CMK (cell line): ENCODE measurements at regions not wholly inside any gene's neighbourhood (a gene's known extent, or its start where the extent isn't known, plus 50 kb on each side); places are given as distances from the start of the nearest gene placed in this dataset.

Source experiments
- DNase-seq: peaks from one replicate; pipeline ENCODE4 v3.0.0-alpha.2; 2010; ENCODE audit warnings: low read depth

DNA sequence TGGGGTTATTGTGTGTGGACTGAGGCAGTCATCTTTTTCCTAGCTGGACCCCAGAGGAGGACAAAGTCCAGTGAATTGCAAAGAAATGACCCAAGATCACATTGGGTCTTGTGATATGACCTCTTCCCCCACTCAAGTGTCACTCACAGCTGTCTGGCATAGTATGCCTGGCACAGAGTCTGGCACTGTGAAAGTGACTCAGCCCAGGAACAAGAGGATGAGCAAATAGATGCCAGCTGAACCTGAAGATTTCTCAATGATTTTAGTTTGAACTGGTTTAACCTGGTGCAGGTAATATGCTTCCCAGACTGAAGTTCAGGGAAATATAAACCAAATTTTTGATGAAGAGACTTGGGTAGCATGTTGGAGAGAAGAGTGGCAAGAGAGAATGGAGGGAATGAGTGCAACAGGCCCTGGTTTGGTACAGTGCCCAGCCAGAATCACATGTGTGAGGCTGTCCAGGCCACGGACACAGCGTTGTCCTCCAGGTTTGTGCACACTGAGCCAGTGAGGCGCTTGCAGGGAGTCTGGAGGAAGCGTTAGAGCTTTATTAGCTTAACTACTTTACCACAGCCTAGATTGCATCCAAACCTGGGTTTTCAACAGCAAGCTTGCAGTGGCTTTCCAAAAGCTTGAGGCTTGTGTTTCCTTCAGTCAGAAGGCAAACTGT is 332.9 kb downstream of the NUAK1 start:
- no peak for DNase-seq

DNA sequence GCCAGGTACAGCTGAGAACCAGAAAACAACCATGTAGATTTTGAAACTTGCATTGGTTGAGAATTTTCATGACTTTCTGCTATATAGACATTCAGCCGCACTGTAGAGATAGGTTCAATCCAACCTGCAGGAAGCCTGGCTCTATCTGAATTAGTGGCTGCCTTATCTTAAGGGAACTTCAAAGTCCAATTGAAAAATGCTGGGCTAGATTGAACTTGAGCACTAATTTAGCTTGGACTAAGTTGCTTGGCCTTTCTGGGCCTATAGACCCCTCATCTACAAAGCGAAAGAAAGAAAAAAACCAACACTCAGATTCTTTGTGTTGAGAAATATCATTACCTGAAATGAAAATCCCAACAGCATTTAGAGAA is 332.4 kb downstream of the NUAK1 start:
- DNase-seq, result no peak

DNA sequence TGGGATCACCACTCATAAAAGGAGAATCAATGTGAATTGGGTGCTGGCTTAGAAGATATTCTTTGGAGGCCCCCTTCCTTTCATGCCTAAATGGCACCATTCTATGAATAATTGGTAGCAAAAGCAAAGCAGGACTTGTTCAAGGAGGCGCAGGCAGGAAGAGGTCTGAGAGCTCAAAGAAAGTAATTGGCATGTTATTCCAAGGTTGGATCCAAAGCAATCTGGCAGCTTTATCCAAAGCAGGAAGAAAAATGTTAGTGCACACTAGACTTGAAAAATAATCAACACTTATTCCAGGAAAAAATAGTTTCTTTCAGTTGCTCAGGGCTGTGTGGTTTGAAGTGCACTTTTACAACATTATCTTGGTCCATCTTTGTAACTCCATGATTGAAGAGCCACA is 326.4 kb downstream of the NUAK1 start:
- no peak for DNase-seq

DNA sequence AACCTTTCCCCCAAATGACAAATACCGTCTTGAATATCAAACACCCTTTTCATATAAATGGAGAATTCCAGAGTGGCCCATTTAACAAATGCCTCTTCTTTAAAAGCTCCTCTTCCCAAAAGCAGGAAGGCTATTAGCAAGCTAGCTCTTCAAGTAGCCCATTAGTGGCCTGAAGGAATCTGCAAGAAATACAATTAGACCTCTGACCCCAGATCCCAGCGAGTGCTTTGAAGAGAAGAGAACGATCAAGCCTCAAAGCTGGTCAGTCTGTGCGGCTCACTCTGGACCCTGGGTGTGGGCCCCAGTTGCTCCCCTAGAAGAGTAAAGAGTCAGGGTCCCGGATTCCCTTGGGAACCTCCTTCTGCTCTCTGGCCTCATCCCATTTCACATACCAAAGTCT is 325.6 kb downstream of the NUAK1 start:
- no peak for DNase-seq

DNA sequence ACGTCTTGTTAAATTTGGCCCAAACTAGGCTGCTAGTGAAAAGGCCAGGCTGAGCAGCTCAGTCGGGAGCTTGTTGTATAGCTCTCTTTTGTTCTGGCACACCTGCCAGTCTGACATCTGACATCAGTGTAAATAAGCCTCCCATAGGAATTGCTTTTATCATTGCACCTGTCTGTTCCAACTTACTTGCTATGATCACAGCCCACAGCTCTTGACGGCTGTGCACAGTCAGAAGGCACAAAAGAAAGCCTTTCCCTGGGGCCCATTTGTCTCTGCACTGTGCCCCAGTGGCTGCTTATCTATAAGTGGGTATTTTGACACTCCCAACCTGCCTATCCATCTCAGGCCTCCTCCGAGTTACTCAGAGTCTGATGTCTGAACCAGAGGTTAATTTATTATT is 324.5 kb downstream of the NUAK1 start:
- DNase-seq, result no peak

DNA sequence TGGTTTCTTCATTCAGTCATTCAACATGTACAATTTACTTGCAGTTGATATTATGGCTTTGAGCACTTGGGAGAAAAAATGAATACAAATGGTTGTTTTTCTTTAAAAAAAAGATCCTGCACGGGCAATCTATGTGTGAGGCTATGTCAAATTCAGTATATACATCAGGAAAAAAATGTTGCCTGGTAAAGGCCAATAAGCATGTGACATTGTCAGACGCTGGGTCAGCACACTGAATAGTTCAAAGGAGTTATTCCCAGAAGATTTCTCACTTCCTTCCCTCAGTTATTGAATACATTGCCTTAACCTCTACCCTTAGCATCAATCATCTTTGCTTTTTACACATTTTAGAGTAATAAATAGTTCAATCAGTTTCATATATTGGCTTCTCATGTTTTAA is 319.2 kb downstream of the NUAK1 start:
- no peak for DNase-seq

DNA sequence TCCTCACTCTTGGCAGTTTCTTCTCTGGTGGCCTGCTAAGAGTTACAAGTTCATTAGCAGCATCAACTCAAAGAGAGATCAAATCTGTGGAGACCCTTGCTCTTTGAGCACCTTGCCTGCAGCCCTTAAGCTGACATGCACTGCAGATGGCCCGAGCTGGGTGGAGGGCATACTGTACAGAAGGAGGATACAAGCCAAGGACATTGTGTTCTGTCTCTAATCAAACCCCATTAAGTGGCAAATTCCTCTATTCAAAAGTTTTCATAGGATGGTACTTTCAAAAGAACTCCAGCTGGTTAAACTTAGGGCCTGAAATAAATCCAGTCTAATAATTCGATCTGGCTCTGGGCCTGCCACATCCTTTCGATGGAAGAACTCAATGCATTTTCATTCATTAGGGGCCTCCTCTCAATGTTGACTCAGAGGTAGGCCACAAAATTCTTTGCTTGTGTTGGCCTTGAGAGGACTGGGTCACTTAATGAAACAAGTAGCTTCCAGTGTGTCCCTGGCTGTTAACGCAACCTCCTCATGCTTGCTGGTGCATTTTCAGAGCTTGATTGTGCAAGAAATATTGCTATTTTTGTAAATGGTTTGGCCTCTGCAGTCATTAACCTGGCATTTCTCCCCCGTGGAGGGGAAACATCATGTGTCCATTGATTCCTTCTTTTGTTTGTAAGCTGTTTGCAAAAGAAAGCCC is 318.2 kb downstream of the NUAK1 start:
- no peak for DNase-seq

DNA sequence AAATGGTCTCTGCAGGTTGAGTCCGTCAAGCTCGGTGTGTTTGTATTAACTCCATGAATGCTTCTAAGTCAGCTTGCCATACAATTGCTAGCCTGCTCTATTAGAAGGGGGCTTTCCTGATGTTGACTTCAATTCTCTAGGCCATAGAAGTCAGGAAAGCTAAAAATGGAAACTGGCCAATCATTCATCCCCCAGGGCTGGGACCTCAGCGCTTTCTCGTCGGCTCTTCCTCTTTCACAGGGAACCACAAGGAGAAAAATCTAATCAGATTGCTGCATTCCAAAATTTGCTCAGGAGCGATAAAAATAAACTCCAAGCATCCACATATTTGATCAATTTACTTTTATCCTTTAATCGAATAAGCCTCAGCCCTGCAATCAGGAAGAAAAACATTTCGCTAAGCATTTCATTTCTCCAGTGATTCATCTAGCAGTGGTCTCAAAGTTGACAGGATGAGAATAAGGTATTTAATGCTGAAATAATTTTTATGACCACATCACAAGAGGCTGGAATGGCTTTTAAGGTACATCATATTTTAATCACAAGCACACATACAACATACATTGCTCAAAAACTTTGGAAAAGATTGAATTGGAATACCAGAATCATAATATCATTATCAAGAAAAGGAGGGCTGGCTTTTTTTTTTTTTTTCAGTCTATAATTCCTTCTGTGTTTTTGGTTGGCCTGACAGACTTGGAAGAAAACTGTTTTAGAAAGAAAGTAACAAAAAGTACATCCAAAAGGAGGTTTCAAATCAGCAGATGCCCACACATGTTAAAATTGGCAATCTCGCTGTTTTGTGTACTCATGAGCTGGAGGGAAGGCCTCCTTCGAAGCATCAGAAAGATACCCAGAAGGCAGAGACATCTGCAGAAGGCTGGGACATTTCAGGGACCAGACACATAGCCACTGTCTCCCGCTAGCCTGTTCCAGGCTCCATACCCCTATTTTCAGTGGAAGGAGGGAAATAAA is 316.3 kb downstream of the NUAK1 start:
- DNase-seq, result no peak

DNA sequence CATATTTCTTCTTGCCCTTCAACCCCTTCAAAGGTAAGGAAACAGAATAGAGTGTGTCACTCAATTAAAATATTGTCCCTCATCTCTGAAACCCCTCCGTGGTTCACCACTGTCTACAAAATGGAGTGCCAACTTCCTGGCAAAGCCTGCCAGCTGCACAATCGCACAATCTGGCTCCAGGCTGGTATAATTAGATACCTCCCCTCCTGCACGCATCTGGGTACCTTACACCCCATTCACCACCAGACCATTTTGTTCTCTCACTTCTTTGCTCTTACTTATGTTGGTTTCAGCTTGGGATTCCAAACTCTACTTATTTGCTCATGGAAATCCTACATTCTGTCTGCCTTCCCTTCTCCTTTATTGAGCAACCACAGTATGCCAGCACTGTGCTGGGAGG is 314.9 kb downstream of the NUAK1 start:
- DNase-seq, result no peak

DNA sequence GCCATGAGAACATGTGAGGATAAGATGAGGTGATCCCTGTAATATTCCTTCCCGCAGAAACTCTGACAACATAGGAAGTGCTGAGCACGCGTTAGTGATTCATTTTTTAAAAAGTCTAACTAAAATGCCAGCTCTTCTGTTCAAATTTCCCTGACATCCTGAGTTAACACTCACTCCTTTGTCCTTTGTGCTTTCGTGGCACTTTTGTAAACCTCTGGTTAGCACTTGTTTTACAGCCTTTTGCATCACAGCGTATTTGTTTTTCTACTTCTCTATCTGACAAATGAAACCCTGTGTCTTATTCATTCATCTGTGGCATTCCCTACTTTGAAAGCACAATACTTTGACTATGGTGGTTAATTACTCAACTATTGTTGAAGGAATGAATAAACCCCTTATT is 313.6 kb downstream of the NUAK1 start:
- no peak for DNase-seq

DNA sequence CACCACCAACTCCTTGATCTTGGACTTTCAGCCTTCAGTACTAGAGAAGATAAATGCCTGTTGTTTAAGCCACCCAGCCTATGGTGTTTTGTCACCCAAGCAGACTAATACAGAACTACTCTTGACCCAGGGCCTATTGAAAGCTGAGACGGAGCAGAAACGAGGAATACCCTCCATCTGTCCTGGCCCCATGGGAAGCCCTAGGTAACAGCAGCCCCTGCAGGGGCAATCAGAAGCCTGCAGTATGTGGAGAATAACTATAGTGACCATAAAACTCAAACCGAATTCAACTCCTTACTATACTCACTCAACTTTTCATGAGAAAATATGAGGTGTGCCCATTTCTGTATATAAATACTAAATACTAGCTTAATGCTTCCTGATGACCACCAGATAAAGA is 307.4 kb downstream of the NUAK1 start:
- no peak for DNase-seq

DNA sequence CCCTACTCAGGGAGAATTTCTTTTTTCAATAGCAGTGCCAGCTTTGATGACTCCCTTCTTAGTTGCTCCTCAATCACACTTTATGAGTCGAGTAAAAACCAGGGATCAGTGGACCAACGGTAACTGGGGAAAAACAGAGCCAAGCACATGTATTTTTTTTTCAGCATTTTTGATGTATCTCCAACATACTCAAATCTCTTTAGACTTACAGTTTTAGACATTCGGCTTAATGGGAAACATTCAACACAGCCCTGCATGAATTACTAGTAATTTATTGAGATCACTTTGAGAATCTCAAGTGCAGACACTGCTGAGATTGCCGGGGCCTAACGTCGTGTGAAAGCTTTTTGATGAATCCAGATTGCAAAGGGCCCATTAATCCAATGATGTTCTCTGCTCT is 306.7 kb downstream of the NUAK1 start:
- no peak for DNase-seq

DNA sequence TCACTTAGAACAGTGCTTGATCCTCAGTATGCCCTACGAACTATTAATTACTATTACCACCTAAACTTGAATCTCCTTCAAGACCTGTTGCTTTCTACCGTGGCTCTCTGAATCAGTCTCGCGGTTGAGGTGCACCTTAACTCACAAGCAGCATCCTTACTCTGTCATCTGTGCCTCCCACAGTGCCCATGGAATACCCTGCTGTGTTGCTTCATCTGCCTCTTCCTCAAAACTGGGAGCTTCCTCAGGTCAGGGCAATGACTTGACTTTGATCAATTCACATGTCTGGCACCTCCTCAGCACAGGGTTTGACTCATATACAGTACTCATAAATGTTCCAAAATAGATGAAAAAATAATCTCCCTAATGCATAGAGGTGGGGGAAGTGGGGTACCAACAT is 305.9 kb downstream of the NUAK1 start:
- DNase-seq, result no peak

DNA sequence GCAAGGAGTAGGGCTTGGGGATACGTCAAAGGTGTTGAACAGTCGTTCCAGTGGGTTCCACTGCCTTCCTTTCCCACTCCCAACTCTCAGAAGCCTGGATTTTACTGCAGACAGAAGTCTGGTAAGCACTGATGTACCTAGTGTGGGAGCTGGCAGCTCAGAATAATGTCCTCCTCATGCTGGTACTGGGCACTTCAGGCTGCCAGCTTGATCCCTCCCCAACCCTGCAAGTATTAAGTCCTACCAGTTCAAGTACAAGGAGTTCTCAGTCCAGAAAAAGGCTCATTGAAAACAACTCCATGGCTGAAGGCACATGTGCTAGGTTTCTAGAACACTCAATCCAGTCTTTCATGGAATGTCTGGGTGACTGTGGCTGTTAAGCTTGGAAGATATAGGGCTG is 304.3 kb downstream of the NUAK1 start:
- DNase-seq, result no peak

DNA sequence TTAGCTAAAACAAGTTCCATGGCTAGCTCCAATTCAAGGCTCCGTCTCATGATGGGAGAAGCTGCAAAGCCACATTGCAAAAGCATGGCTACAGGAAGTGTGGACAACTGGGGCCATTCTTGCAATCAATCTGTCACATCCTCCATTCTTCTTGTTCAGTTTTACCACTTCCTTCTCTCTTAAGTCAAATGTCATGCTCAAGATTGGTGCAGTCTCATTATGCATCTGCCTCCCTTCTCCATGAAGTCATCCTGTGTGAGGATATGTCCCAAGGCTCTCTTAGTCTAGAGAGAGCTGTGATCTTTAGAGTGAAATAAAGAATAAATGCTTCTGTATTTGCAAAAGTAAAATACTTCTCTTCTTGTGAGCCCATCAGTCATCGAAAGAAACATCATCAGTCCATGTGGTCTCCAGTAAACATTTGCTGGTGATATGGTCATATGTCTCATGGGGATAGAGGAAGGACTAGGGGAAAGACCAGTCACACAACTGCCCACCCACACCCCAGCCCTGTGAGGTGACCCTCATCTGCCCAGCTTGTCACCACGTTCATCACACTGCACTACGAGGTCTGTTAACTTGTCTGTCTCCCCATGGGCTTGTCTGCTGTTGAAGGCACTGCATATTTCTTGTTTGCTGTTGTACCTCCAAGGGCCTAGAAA is 303.0 kb downstream of the NUAK1 start:
- no peak for DNase-seq

DNA sequence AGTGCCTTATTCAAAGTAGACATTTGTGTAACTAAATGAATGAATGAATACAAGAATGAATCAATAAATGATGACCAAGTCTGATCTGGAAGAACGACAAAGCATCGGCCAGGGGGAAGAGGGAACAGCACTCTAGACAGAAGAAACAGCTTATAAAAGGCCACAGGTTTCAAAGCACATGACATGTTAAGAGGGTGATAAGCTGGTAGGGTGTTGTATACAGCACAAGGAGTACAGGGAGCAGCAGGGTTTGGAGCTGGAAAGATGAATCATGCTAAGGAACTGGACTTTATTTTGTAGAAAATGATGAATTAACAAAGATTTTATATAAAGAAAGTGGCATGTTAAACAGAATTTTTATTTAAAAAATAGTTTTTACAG is 302.5 kb downstream of the NUAK1 start:
- no peak for DNase-seq

DNA sequence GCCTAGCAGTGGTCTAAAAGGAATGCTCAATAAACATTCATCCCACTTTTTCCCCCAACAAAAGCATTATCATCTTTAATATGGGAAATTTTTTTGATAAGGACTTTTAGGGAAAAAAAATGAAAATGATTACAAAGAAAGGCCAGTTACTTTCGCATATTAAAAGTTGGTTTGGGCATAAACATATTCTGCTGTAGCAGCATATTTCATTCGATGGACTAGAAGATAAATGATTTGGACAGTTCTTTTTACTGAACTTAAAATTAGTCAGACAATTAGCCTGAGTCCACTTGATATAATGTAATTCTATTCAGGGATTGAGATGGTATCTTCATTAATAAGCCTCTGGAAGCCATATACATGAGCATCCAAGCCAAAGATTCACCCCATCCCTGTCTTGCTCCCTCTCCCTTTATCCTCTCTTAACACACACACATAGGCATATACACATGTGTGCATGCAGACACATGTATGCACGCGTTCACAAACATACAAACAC is 299.1 kb downstream of the NUAK1 start:
- DNase-seq, result no peak

DNA sequence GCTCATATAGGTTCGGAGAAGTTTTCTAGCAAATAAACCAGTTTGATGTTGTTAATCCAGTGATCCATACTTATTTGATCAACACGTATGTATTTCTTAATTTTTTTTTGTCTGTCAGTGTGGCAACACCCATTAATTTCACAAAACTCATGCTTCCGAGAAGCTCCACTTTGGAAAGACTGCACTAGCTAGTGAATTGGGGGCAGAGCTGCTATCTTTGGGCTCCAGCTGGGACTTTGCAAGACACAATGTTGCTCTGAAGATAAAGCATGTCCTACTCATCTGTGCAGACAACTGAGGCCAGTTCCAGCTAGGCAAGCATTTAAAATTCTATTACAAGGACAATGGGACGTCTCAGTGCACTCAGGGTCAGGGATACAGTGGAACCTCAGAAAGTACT is 298.4 kb downstream of the NUAK1 start:
- no peak for DNase-seq

DNA sequence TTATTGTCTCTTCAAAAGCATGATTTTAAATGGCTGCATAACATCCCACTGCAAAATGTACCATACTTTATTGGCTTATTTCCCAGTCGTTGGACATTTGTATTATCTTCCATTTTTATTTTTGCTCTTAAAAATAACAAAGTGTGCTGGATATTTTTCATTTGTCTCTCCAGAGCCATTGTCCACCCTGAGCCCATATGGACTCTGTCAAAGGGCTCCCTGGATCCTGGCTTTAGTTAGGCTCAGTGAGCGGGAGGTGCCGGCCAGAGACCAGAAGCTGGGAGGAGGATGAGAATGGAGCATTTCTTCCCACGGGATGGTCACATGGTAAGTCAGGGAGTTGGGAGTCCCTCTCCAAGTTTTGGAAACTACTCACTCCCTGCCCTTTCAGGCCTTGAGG is 296.9 kb downstream of the NUAK1 start:
- DNase-seq, result no peak

DNA sequence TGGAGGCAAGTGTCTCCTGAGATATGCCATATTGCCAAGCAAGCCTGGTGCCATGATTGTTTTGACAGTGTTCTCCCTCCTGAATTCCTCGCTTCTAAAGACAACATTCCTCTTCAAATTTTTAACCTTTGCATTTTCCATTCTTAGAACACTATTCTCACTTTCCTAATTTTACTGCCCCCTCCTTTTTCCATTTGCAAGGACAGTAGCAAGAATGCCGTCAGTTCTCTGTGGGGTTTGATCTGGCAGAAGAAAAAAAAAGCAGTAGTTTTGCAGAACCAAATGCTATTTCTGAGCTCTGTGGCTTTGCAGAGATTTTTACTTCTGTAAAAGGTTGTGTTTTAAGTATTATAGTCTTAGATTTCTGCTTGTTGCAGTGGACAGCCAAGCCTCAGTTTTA is 295.2 kb downstream of the NUAK1 start:
- DNase-seq, result no peak

DNA sequence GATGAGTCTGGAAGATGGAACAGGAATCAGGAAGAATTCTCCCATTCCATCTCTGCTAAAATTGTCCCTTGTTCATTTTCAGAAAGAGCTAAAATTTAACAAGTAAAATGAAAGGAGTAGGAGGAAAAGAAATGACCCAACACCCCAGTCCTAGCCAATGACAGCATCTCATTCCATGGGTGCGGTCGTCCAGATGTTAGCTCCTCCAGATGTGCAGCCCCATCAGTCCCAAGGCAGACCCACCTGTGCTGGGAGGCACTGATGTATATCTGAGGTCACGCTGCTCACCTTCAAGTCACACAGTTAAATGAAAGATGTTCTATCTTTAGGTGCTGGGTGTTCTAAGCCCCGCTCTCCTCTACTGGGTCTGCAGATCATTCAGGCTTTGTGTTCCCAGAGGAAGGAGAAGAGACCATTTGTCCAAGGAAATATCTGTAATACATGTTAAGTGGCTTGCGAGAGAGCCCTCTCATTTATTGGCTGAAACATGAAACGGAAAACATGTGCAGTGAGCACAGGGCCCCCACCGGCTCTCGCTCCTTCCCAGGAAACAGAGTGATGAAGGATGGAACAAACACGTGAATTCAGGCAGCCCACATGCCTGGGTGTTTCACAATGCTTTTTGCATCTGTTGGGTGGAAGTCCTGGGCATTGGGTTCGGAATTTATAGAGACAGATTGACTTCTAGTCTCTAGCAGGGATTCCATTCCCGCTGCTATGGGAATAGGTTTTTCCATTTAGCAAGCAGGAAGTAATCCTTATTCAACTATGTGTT is 294.6 kb downstream of the NUAK1 start:
- DNase-seq, result no peak

DNA sequence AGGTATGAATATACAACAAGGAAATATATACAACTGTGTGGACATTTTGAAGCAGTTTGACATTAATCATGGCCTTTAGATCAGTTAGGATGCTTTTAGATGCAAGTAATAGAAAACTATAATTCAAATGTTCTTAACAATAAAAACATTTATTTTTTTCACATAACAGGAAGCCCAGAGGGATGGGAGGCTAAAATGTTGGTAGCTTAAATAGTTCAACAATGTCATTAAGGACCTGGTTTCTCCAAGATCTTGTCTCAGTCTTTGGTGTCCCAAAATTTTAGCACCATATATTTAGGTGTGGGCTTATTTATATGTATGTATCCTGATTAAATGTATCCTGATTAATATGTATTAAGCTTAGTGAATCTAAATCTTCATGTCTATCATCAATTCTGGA is 292.4 kb downstream of the NUAK1 start:
- DNase-seq, result no peak
